ENCODE measurements at regions not wholly inside any gene's neighbourhood (a gene's known extent, or its start where the extent isn't known, plus 50 kb on each side); places are given as distances from the start of the nearest gene placed in this dataset.

DNA sequence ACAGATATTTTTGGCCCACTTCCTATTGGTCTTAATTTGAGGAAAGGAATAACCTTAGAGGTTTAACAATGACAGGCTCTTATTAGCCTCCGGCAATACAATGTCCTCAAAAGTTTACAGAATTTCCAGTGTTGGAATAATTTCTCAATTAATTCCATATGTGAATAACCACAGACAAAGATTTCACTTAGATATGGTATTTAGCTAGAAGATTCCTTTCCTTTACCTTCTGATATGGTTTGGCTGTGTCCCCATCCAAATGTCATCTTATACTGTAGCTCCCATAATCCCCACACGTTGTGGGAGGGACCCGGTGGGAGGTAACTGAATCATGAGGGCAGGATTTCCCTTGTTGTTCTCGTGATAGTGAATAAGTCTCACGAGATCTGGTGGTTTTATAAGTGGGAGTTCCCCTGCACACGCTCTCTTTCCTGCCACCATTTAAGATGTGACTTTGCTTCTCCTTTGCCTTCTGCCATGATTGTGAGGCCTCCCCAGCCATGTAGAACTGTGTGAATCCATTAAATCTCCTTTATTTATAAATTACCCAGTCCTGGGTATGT lies 54.9 kb upstream of the RGS7 start:
- H3K79me1 ChIP-seq (ENCODE audit: low read length), result no peaks in the 10 kb centered on the region
- no peaks in the 10 kb centered on the region for H3K27me3 ChIP-seq (ENCODE audit: insufficient read depth, low read length)
- peaks cover 0 to 3% of the 10 kb centered on the region in 2 experiments for H3K4me1 ChIP-seq (ENCODE audit: control insufficient read depth in 1 of 2, insufficient read depth in 2 of 2, low read length in 2 of 2)
- no peak overlapping the region for H3K23ac ChIP-seq (ENCODE audit: low read length)
- H3K18ac ChIP-seq (ENCODE audit: low read length), result no peak overlapping the region
- no peak overlapping the region for H3K4me3 ChIP-seq (ENCODE audit: low read depth, low read length)
- no peak overlapping the region for H3K4ac ChIP-seq (ENCODE audit: low read depth, low read length)
- no peak for DNase-seq
- H3K4me2 ChIP-seq (ENCODE audit: low read length), result no peak overlapping the region
- H2AFZ ChIP-seq (ENCODE audit: insufficient read depth, low read length, poor library complexity), result no peak overlapping the region
- H2BK5ac ChIP-seq (ENCODE audit: low read depth, low read length, poor library complexity), result no peak overlapping the region
- WGBS (ENCODE audit: extremely low coverage, insufficient coverage, insufficient read length), result no CpG with 5 or more reads among the region's 6 CpGs
- H4K12ac ChIP-seq (ENCODE audit: low read depth, low read length), result no peak overlapping the region
- H2AK5ac ChIP-seq (ENCODE audit: low read length), result no peak overlapping the region
- H3K27ac ChIP-seq (ENCODE audit: low read depth, low read length), result no peak overlapping the region
- H3K9ac ChIP-seq (ENCODE audit: low read length), result no peak overlapping the region
- no peaks in the 10 kb centered on the region for H3K79me2 ChIP-seq (ENCODE audit: control insufficient read depth, insufficient read depth, low read length, poor library complexity)
- H2BK120ac ChIP-seq (ENCODE audit: insufficient read depth, low read length, poor library complexity), result no peak overlapping the region
- no peak overlapping the region for H4K8ac ChIP-seq (ENCODE audit: low read depth, low read length)
- no peaks in the 10 kb centered on the region for H3K36me3 ChIP-seq (ENCODE audit: control insufficient read depth in 1 of 2, insufficient read depth in 2 of 2, low read length in 2 of 2)
- no peaks in the 10 kb centered on the region for H3K9me3 ChIP-seq (ENCODE audit: insufficient read depth, low read depth, low read length)
- no peak overlapping the region for H2BK12ac ChIP-seq (ENCODE audit: low read length)
- H3K14ac ChIP-seq (ENCODE audit: low read length), result no peak overlapping the region
- H4K91ac ChIP-seq (ENCODE audit: low read depth, low read length), result no peak overlapping the region

DNA sequence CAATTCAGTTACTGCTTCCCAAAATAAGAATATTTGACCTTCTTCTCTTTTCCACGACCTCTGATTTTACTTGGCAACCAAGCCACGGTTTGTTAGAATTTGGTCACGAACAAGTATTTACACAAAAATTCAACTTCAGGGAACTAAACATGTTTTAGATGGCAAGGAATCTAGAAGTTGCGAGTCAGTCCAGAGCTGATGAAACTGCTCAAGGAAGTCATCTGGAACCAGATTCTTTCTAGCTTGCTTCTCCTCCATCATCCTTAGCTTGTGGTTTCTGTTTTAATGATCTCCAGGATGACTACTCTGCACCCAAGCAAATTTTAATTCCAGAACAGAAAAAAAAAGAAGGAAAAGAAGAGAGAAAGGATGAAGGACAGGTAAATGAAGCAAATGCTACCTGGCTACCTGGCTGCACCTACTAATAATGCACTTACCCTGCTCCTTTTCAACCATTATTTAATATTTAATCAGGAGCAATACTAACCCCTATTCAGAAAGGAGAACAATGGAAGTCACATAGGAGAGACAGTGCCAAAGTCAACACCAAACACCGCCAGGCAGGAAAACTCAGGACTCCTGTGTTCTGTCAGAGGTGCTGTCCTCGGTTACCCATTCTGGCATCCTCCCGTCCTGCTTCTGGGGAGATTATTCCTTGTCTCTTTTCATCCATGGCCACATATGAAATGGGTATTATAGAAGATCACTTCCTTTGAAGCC lies 54.2 kb upstream of the RGS7 start:
- Histone ChIP-seq H4K12ac (ENCODE audit: low read depth, low read length) (no peak overlapping the region), H3K27ac (ENCODE audit: low read depth, low read length) (no peak overlapping the region), H3K9me3 (ENCODE audit: insufficient read depth, low read depth, low read length) (no peaks in the 10 kb centered on the region), H2BK5ac (ENCODE audit: low read depth, low read length, poor library complexity) (no peak overlapping the region), H4K91ac (ENCODE audit: low read depth, low read length) (no peak overlapping the region), H2BK12ac (ENCODE audit: low read length) (no peak overlapping the region), H3K4me2 (ENCODE audit: low read length) (no peak overlapping the region), H3K79me1 (ENCODE audit: low read length) (no peaks in the 10 kb centered on the region), H3K4ac (ENCODE audit: low read depth, low read length) (no peak overlapping the region), H2AFZ (ENCODE audit: insufficient read depth, low read length, poor library complexity) (no peak overlapping the region), H3K14ac (ENCODE audit: low read length) (no peak overlapping the region), H3K36me3 (ENCODE audit: control insufficient read depth in 1 of 2, insufficient read depth in 2 of 2, low read length in 2 of 2) (no peaks in the 10 kb centered on the region), H3K4me1 (ENCODE audit: control insufficient read depth in 1 of 2, insufficient read depth in 2 of 2, low read length in 2 of 2) (peaks cover 0 to 3% of the 10 kb centered on the region in 2 experiments), H3K9ac (ENCODE audit: low read length) (no peak overlapping the region), H3K4me3 (ENCODE audit: low read depth, low read length) (no peak overlapping the region), H2AK5ac (ENCODE audit: low read length) (no peak overlapping the region), H3K79me2 (ENCODE audit: control insufficient read depth, insufficient read depth, low read length, poor library complexity) (no peaks in the 10 kb centered on the region), H2BK120ac (ENCODE audit: insufficient read depth, low read length, poor library complexity) (no peak overlapping the region), H4K8ac (ENCODE audit: low read depth, low read length) (no peak overlapping the region), H3K23ac (ENCODE audit: low read length) (no peak overlapping the region), H3K18ac (ENCODE audit: low read length) (no peak overlapping the region), H3K27me3 (ENCODE audit: insufficient read depth, low read length) (no peaks in the 10 kb centered on the region)
- DNase-seq, result no peak
- no CpG with 5 or more reads among the region's 7 CpGs for WGBS (ENCODE audit: extremely low coverage, insufficient coverage, insufficient read length)

DNA sequence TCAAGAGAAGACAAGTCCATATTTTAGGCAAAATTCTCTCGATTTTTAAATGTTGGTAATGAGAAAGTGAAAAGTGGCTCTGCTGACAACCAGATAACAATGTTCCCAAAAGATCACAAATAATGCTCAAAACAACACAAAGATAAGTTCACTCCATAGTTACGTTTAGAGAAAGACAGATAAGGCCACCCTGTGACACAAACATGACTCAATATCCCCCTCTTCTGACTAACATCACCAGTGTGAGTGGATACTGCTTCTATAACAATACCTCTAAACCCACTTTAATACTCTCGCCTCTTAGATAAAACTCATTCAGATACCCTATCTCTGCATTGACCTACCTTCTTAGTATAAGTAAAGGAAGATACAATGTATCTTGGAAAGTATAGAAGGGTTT lies 51.2 kb upstream of the RGS7 start:
- Histone ChIP-seq H4K12ac (ENCODE audit: low read depth, low read length) (no peak overlapping the region), H3K27ac (ENCODE audit: low read depth, low read length) (no peak overlapping the region), H2AK5ac (ENCODE audit: low read length) (no peak overlapping the region), H2BK12ac (ENCODE audit: low read length) (no peak overlapping the region), H4K8ac (ENCODE audit: low read depth, low read length) (no peak overlapping the region), H3K4ac (ENCODE audit: low read depth, low read length) (no peak overlapping the region), H3K4me2 (ENCODE audit: low read length) (no peak overlapping the region), H3K27me3 (ENCODE audit: insufficient read depth, low read length) (no peaks in the 10 kb centered on the region), H3K9ac (ENCODE audit: low read length) (no peak overlapping the region), H3K4me3 (ENCODE audit: low read depth, low read length) (no peak overlapping the region), H3K36me3 (ENCODE audit: control insufficient read depth in 1 of 2, insufficient read depth in 2 of 2, low read length in 2 of 2) (no peaks in the 10 kb centered on the region), H3K18ac (ENCODE audit: low read length) (no peak overlapping the region), H2BK5ac (ENCODE audit: low read depth, low read length, poor library complexity) (no peak overlapping the region), H3K79me2 (ENCODE audit: control insufficient read depth, insufficient read depth, low read length, poor library complexity) (no peaks in the 10 kb centered on the region), H2AFZ (ENCODE audit: insufficient read depth, low read length, poor library complexity) (no peak overlapping the region), H3K14ac (ENCODE audit: low read length) (no peak overlapping the region), H3K79me1 (ENCODE audit: low read length) (no peaks in the 10 kb centered on the region), H2BK120ac (ENCODE audit: insufficient read depth, low read length, poor library complexity) (no peak overlapping the region), H3K9me3 (ENCODE audit: insufficient read depth, low read depth, low read length) (no peaks in the 10 kb centered on the region), H4K91ac (ENCODE audit: low read depth, low read length) (no peak overlapping the region), H3K23ac (ENCODE audit: low read length) (no peak overlapping the region), H3K4me1 (ENCODE audit: control insufficient read depth in 1 of 2, insufficient read depth in 2 of 2, low read length in 2 of 2) (peaks cover 0 to 3% of the 10 kb centered on the region in 2 experiments)
- no CpG with 5 or more reads among the region's 3 CpGs for WGBS (ENCODE audit: extremely low coverage, insufficient coverage, insufficient read length)
- DNase-seq, result no peak

Data from trophoblast cell (in vitro differentiated cells and primary cell).